HCT116 (cell line): ENCODE measurements at regions not wholly inside any gene's neighbourhood (a gene's known extent, or its start where the extent isn't known, plus 50 kb on each side); places are given as distances from the start of the nearest gene placed in this dataset.

Experiments used
- ATAC-seq: fragments of 200-7000 bp; cut with Tn5 transposase; 2 replicates; pipeline ENCODE4 v1.9.1; 2020; ENCODE audit warnings: mild to moderate bottlenecking, moderate library complexity
- BruUV-seq: library from RNA; stranded (reverse); fragments of 400-500 nt; replicated peaks from 2 replicates; lab custom pipeline; 2021; lab: Mats Ljungman, UMichigan
- CTCF ChIA-PET: fragments of 300-600 bp; sonication (Branson Sonifier 250); formaldehyde crosslinking; loops from one replicate; lab custom pipeline; 2021; ENCODE audit warnings: antibody characterized with exemption; lab: Charles Lee
- POLR2A ChIA-PET: fragments of 300-600, 350-600 bp; sonication (Branson Sonifier 250); formaldehyde crosslinking; loops from one replicate; lab custom pipeline; 2021; ENCODE audit warnings: antibody characterized with exemption; lab: Charles Lee
- RAD21 ChIA-PET, 2 experiments: fragments of 300-600 bp; sonication (Branson Sonifier 250); formaldehyde crosslinking; loops; one replicate each; lab custom pipeline; 2023; ENCODE audit warnings: low total read pairs in 2 of 2; ENCODE audit not compliant: uncharacterized antibody in 2 of 2, unreplicated experiment in 2 of 2, low non-redundant PET in 1 of 2; lab: Charles Lee
- DNase-seq: peaks from one replicate; pipeline ENCODE4 v3.0.0-alpha.2; 2010; ENCODE audit warnings: low read depth, low spot score
- H2AFZ ChIP-seq: fragments of 200-600 bp; shearing (Covaris generic), sonication (generic); 2 replicates; pipeline ENCODE4 v1.6.1; 2017; ENCODE audit warnings: low read depth, mixed run types, mixed read lengths, antibody characterized with exemption, low read length; ENCODE audit not compliant: poor library complexity, severe bottlenecking
- H3K27ac ChIP-seq: 2 replicates; pipeline ENCODE4 v1.5.1; 2012; ENCODE audit warnings: low read depth, low read length
- H3K27me3 ChIP-seq: fragments of 200-600 bp; sonication (generic); 2 replicates; pipeline ENCODE4 v1.6.1; 2016; ENCODE audit warnings: mixed run types, low read length, mixed read lengths; ENCODE audit not compliant: insufficient read depth
- H3K36me3 ChIP-seq, 2 experiments: fragments of 200-500 bp in 1 of 2; fragments of 200-600 bp in 1 of 2; sonication (Bioruptor generic) in 1 of 2; sonication (generic) in 1 of 2; 2 replicates each; pipeline versions ENCODE4 v1.5.1 to v1.6.1; 2014 to 2016; ENCODE audit warnings: low read length in 2 of 2, inconsistent platforms in 1 of 2, mixed read lengths in 1 of 2, mixed run types in 1 of 2; ENCODE audit not compliant: insufficient read depth in 2 of 2, control insufficient read depth in 1 of 2
- H3K4me1 ChIP-seq, 2 experiments: fragments of 200-600 bp in 1 of 2; sonication (generic) in 1 of 2; 2 replicates each; pipeline versions ENCODE4 v1.5.1 to v1.6.1; 2012 to 2017; ENCODE audit warnings: low read length in 2 of 2, inconsistent platforms in 1 of 2, mild to moderate bottlenecking in 1 of 2, mixed read lengths in 1 of 2, mixed run types in 1 of 2, moderate library complexity in 1 of 2; ENCODE audit not compliant: insufficient read depth in 2 of 2, control insufficient read depth in 1 of 2
- H3K4me2 ChIP-seq: fragments of 200-600 bp; sonication (generic); 2 replicates; pipeline ENCODE4 v1.6.1; 2017; ENCODE audit warnings: mixed run types, low read length, mixed read lengths
- H3K4me3 ChIP-seq, 2 experiments: fragments of 200-600 bp in 1 of 2; sonication (generic) in 1 of 2; replicated peaks in 1 of 2; 2 replicates each; pipeline ENCODE4 v1.5.1; 2011 to 2016; ENCODE audit warnings: low read length in 2 of 2, control low read depth in 1 of 2, low read depth in 1 of 2, mild to moderate bottlenecking in 1 of 2, mixed read lengths in 1 of 2, mixed run types in 1 of 2
- H3K79me2 ChIP-seq: fragments of 200-600 bp; sonication (generic); 2 replicates; pipeline ENCODE4 v1.6.1; 2017; ENCODE audit warnings: mild to moderate bottlenecking, mixed run types, low read length, moderate library complexity, mixed read lengths; ENCODE audit not compliant: insufficient read depth
- H3K9ac ChIP-seq: fragments of 200-600 bp; sonication (generic); 2 replicates; pipeline ENCODE4 v1.6.1; 2016; ENCODE audit warnings: low read length, mixed read lengths
- H3K9me2 ChIP-seq: fragments of 200-600 bp; sonication (generic), shearing (Covaris generic); 2 replicates; pipeline ENCODE4 v1.6.1; 2017; ENCODE audit warnings: mixed run types, mild to moderate bottlenecking, moderate library complexity; ENCODE audit not compliant: insufficient read depth
- H3K9me3 ChIP-seq, 2 experiments: fragments of 200-500 bp in 1 of 2; fragments of 200-600 bp in 1 of 2; sonication (Bioruptor generic) in 1 of 2; sonication (generic) in 1 of 2; 2 replicates each; pipeline ENCODE4 v1.6.1; 2014 to 2017; ENCODE audit warnings: low read length in 2 of 2, mixed read lengths in 2 of 2, inconsistent platforms in 1 of 2, low read depth in 1 of 2, mild to moderate bottlenecking in 1 of 2, mixed run types in 1 of 2, moderate library complexity in 1 of 2; ENCODE audit not compliant: control insufficient read depth in 1 of 2, insufficient read depth in 1 of 2
- H4K20me1 ChIP-seq: fragments of 200-600 bp; sonication (generic), shearing (Covaris generic); 2 replicates; pipeline ENCODE4 v1.6.1; 2017; ENCODE audit warnings: mixed run types, mild to moderate bottlenecking, moderate library complexity; ENCODE audit not compliant: insufficient read depth
- ATF3 ChIP-seq: IDR thresholded peaks from 2 replicates; pipeline ENCODE4 v1.6.1; 2012
- CBX3 ChIP-seq: IDR thresholded peaks from 2 replicates; pipeline ENCODE4 v1.6.1; 2012; ENCODE audit warnings: low read depth
- CEBPB ChIP-seq: IDR thresholded peaks from 2 replicates; pipeline ENCODE4 v1.6.1; 2012; ENCODE audit warnings: low read depth
- CTCF ChIP-seq, 3 experiments: fragments of 200-600 bp in 1 of 3; sonication (generic) in 1 of 3; IDR thresholded peaks in 2 of 3; conservative IDR thresholded peaks in 1 of 3; 2 replicates each; pipeline ENCODE4 v1.5.1; 2012 to 2017; ENCODE audit warnings: low read depth in 2 of 3, low read length in 2 of 3, antibody characterized with exemption in 1 of 3, borderline replicate concordance in 1 of 3, control low read depth in 1 of 3, mild to moderate bottlenecking in 1 of 3, mixed read lengths in 1 of 3, mixed run types in 1 of 3, moderate library complexity in 1 of 3; ENCODE audit not compliant: insufficient read depth in 1 of 3
- EGR1 ChIP-seq: IDR thresholded peaks from 2 replicates; pipeline ENCODE4 v1.6.1; 2012; ENCODE audit warnings: low read depth
- ELF1 ChIP-seq: IDR thresholded peaks from 2 replicates; pipeline ENCODE4 v1.6.1; 2012; ENCODE audit warnings: low read depth, borderline replicate concordance
- JUND ChIP-seq: IDR thresholded peaks from 2 replicates; pipeline ENCODE4 v1.6.1; 2012
- MAX ChIP-seq: IDR thresholded peaks from 2 replicates; pipeline ENCODE4 v1.6.1; 2012
- POLR2A ChIP-seq: IDR thresholded peaks from 2 replicates; pipeline ENCODE4 v1.7.0; 2011; ENCODE audit warnings: borderline replicate concordance; ENCODE audit not compliant: insufficient read depth, insufficient read length; ENCODE audit errors: extremely low read depth
- POLR2AphosphoS5 ChIP-seq: IDR thresholded peaks from 2 replicates; pipeline ENCODE4 v1.6.1; 2011; ENCODE audit warnings: mild to moderate bottlenecking, low read depth, low read length, moderate library complexity
- RAD21 ChIP-seq: IDR thresholded peaks from 2 replicates; pipeline ENCODE4 v1.6.1; 2012; ENCODE audit warnings: low read depth, mild to moderate bottlenecking
- REST ChIP-seq: IDR thresholded peaks from 2 replicates; pipeline ENCODE4 v1.6.1; 2012; ENCODE audit warnings: low read depth
- SIN3A ChIP-seq: IDR thresholded peaks from 2 replicates; pipeline ENCODE4 v1.6.1; 2012; ENCODE audit warnings: low read depth
- SP1 ChIP-seq: IDR thresholded peaks from 2 replicates; pipeline ENCODE4 v1.6.1; 2012; ENCODE audit warnings: low read depth
- SRF ChIP-seq: IDR thresholded peaks from 2 replicates; pipeline ENCODE4 v1.6.1; 2012; ENCODE audit warnings: low read depth
- TCF7L2 ChIP-seq: IDR thresholded peaks from 2 replicates; pipeline ENCODE4 v1.7.0; 2011; ENCODE audit warnings: borderline replicate concordance, inconsistent platforms; ENCODE audit not compliant: insufficient read depth, insufficient read length; ENCODE audit errors: extremely low read depth
- YY1 ChIP-seq: IDR thresholded peaks from 2 replicates; pipeline ENCODE4 v1.6.1; 2011; ENCODE audit warnings: low read length, low read depth, moderate library complexity, mild to moderate bottlenecking; ENCODE audit not compliant: insufficient replicate concordance; ENCODE audit errors: extremely low read depth
- ZFX ChIP-seq: fragments of 450-650 bp; IDR thresholded peaks from 2 replicates; pipeline ENCODE4 v1.6.1; 2017
- intact Hi-C: fragments of 100-400 bp; cut with micrococcal nuclease; formaldehyde crosslinking; loops from 2 replicates; pipeline ENCODE4 v1.10.0; 2022

DNA sequence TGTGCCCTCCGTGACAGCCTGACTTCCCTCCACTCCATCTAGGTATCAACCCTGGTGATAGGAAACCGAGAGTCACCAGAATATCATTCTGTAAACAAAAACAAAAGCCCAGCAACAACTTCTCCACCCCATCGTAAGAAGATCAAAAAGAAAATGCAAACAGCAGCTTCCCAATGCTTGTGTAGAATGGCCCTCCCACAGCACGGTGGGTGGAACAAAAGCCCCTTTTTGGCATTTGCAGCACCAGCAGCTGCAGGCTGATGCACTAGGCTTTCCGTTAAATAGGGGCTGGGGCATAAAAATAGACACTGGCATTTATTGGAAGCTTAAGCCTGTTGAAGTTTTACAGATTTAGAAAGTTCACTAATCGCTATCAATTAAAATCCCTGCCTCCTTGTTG lies 513.0 kb downstream of the GALR1 start (continued):
- TF ChIP-seq MAX (no peak), POLR2AphosphoS5 (no peak), SIN3A (no peak), YY1 (no peak), JUND (no peak), CEBPB (no peak), RAD21 (no peak), EGR1 (no peak), ATF3 (no peak)

DNA sequence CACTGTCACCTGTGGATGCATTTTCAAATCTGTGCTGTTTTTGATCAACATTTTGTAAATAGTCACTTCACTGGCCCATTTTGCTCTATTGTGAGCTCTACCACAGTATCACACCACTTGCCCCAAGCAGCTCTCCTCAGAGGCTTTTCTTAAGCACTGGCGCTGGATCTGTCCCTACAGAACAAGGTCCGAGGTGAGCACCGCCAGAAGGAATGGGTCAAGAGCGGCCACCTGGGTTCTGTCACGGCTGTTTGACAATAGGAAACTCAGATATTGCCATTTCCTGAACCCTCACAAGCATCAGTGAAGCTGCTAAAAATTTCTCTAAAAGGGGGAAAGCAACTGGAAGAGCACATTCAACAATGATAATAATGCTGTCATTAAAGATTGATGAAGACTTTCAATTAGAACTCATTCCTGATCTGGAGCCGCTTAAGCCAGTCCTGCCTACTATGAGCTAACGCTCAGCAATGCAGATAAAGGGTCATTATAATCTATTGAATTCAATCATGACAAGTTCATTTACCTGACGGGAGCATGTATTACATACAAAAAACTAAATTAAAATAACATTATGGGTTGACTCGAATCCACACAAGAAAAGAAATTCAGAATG lies 514.0 kb downstream of the GALR1 start:
- Histone ChIP-seq H3K36me3 (no peaks in the 10 kb centered on the region), H3K4me2 (no peak overlapping the region), H3K9me3 (peaks cover 20 to 29% of the 10 kb centered on the region in 2 experiments; a peak in 2 of 4 replicates), H3K27me3 (no peaks in the 10 kb centered on the region), H3K9ac (no peak overlapping the region), H3K4me3 (no peak overlapping the region), H2AFZ (no peak overlapping the region), H3K27ac (no peak overlapping the region), H3K9me2 (no peaks in the 10 kb centered on the region), H4K20me1 (no peaks in the 10 kb centered on the region), H3K79me2 (no peaks in the 10 kb centered on the region), H3K4me1 (no peaks in the 10 kb centered on the region)
- CTCF ChIA-PET = no interaction called here
- RAD21 ChIA-PET = no interaction called here
- intact Hi-C loops = no loop called here
- BruUV-seq = no TSS peak
- ATAC-seq (no peak), DNase-seq (no peak)
- POLR2A ChIA-PET = no interaction called here
- no peak for TF ChIP-seq YY1
- no peak for TF ChIP-seq ELF1
- no peak for TF ChIP-seq TCF7L2
- no peak for TF ChIP-seq SP1
- no peak for TF ChIP-seq REST
- TF ChIP-seq POLR2A = no peak
- no peak for TF ChIP-seq CBX3
- TF ChIP-seq CTCF (IDR thresholded peaks at IDR 0.05 in 2 of 3, conservative IDR thresholded peaks at IDR 0.05 in 1 of 3; ENCODE audit: borderline replicate concordance in 1 of 3, insufficient read depth in 1 of 3, low read depth in 2 of 3, low read length in 2 of 3) = no peak
- no peak for TF ChIP-seq ATF3
- no peak for TF ChIP-seq SRF
- no peak for TF ChIP-seq ZFX
- no peak for TF ChIP-seq SIN3A
